ENCODE measurements at regions not wholly inside any gene's neighbourhood (a gene's known extent, or its start where the extent isn't known, plus 50 kb on each side); places are given as distances from the start of the nearest gene placed in this dataset.
"Not testable (repeated sequence)": the region's sequence is repeated elsewhere in the genome, so short reads cannot be mapped to it uniquely, and the experiment has no call there.

DNA sequence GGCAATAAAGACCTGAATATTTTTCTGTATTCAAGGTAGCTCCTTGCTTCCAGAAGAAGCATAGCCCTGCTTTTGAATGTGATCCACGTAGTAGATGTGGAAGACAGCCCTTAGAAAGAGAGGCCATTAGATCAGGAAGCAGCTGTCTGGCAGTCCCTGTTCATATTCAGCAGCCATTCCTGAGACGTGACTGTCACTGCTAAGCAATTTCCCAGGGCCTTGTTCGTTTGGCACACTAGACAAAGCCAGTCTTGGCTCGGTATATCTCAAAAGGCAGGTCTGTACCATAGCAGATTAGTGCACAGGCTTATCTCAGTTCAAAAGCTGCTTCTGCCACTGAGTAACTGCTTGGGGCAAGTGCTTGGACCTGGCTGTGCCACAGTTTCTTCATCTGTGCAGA, 287.8 kb upstream of the MCTP2 start:
- no peak overlapping the region for H3K4me3 ChIP-seq (ENCODE audit: low read length)
- no peak for TF ChIP-seq ZNF274 (IDR thresholded peaks at IDR 0.05; ENCODE audit: low read depth, low read length)

DNA sequence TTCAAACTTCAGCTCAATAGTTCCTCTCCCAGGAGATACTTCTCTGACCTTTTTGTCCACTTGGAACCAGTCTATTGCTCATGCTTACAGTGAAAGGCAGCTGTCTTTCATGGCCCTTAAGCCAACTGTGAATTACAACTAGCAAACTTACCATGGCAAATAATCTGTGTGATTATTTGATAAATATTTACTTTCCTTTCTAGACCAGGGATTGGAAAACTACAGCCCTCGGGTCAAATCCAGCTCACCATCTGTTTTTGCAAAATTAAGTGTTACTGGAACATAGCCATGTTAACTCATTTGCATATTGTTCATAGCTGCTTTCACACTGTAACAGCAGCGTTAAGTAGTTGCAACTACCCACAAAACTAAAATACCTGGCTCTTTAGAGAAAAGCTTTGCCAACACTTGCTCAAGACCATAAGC, 289.1 kb upstream of the MCTP2 start:
- no peak overlapping the region for H3K4me3 ChIP-seq (ENCODE audit: low read length)
- TF ChIP-seq ZNF274 (IDR thresholded peaks at IDR 0.05; ENCODE audit: low read depth, low read length): no peak

DNA sequence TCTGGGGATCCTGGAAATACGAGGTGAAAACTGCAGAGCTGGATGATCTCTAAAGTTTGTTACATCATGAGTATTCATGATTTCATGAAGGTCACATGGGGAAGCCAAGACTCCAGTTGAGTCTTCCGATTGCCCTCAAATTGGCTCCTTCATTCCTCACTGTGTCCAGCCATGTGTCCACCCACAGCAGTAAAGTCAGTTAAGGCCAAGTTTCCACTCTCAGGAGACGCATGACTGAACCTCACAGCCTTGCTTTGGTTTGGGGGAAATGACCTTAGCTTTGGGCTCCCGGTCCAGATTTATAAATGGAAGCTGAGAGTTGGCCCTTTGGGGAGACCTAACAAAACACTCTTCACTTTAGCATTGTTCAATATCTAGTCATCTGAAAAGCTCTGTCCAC, 289.7 kb upstream of the MCTP2 start:
- no peak for TF ChIP-seq ZNF274 (IDR thresholded peaks at IDR 0.05; ENCODE audit: low read depth, low read length)
- H3K4me3 ChIP-seq (ENCODE audit: low read length): no peak overlapping the region

DNA sequence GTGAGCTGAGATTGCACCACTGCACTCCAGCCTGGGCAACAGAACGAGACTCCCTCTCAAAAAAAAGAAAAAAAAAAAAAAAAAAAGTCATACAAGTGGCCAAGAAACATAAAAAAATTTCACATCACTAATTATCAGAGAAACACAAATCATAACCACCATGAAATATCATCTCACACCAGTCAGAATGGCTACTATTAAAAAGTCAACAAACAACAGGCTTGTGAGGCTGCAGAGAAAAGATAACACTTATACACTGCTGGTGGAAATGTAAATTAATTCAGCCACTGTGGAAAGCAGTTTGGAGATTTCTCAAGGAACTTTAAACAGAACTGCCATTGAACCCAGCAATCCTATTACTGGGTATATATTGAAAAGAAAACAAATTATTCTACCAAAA, 291.1 kb upstream of the MCTP2 start:
- H3K4me3 ChIP-seq (ENCODE audit: low read length): no peak overlapping the region
- no peak for TF ChIP-seq ZNF274 (IDR thresholded peaks at IDR 0.05; ENCODE audit: low read depth, low read length)

DNA sequence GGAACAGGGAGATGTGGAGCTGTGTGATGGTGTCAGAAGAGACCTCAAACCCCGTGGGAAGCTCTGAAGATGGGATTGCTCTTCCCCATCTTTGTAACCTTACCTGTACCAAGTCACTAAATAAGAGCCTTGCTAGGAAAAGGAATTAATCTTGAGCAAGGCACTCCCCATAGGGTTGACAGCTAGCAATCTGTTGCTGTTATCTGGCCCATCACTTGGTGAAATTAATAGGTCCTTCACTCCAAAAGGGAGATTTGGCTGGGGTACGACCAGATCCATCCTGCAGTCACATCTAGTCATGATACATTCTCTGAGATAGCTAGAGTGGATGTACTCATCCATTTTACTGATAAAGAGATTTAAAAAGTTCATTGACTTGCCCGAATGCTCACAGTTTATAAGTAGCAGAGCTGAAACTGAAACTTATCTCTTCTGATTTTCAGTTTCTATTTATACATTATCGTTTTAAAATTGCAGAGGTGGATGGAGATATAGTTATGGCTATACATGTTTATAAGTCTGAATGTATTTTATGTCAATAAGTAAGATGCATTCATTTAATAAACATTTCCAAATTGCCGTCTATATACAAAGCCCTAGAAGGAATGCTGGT, 299.1 kb upstream of the MCTP2 start:
- no peak for TF ChIP-seq ZNF274 (IDR thresholded peaks at IDR 0.05; ENCODE audit: low read depth, low read length)
- H3K4me3 ChIP-seq (ENCODE audit: low read length): peak overlapping the region; percentile 16; the same call in 1 of the 2 replicates

DNA sequence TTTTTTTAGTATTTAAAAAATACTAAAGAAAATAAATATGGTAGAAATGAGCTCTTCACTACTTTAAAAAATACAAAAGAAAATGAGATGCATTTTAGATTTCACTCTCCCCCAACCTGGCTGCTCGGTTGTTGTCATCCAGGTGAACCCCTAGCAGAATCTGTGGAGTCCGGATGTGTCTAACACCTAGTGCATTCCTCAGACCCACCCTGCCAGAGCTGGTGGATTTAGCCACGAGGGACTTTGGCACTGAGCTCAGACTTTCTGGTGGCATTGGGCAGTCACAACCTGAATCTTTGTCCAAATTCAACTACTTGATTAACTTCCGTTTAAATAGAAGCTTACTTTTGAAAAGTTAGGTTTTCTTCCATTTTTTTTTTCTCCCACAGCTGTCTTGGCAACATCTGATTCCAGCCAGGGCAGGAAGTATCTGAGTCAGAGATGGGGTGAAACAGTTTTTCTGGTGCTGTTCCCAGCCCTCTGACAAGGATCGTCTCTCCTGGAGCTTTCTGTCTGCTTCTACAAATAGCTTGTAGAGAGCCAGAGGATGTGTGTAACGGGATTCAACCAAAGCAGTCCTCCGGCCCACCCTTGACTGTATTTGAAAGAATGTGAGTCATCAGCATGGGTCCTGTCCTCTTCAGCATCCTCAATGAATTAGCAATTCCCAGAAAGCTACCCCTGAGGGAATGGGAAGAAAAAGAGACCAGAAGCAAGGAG, 301.8 kb upstream of the MCTP2 start:
- H3K4me3 ChIP-seq (ENCODE audit: low read length): no peak overlapping the region
- no peak for TF ChIP-seq ZNF274 (IDR thresholded peaks at IDR 0.05; ENCODE audit: low read depth, low read length)

DNA sequence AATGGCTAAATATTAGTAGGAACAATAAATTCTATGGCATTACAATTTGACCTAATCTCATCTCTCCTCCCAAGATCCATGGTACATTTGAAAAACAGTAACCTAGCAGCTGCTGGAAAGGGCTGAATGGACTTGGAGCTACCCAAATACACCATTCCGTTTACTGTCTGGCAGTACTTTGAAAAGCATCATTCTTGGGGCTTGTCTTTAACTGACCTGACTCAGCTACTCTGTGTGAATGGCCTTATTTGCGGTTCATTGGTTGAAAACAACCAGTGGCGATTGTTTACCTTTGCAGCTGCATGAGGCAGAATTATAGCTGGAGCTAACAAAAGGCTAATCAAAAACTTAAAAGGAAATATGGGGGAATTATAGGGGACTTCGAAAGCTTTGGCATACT, 311.2 kb upstream of the MCTP2 start:
- no peak overlapping the region for H3K4me3 ChIP-seq (ENCODE audit: low read length)
- TF ChIP-seq ZNF274 (IDR thresholded peaks at IDR 0.05; ENCODE audit: low read depth, low read length): no peak

DNA sequence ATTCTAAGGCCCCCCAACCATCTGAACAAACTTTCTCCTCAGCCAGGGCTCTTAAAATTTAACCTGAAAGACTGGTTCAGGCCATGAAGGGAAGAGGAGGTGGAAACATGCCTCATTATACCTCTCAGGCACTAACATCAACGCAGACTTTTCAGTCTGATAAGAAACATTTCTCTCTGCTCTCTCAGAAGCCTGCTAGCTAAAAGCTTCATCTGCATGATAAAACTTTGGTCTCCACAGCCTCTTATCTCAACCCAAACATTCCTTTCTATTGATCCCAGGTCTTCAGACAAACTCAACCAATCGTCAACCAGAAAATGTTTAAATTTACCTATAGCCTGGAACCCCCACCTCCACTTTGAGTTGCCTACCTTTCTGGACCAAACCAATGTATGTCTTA, 312.6 kb upstream of the MCTP2 start:
- H3K4me3 ChIP-seq (ENCODE audit: low read length): not testable (repeated sequence)

DNA sequence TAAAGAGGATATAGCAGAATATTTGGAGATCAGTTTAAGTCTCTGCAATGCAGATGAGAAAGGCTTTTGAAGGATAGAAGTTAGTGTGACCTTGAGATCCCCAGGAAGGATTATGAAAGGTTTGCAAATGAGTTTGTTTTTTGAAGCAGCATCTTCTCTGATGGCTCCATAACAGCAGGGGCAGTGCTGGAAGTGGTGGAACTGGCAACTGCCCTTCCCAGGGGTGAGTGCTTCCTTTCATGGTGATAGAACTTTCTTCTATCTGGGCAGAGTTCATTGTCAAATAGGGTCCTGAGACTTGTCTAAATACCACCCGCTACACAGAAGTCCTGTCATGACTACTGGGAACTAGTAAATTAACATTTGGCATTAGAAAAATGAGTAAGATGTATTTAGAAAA, 314.2 kb upstream of the MCTP2 start:
- no peak overlapping the region for H3K4me3 ChIP-seq (ENCODE audit: low read length)
- TF ChIP-seq ZNF274 (IDR thresholded peaks at IDR 0.05; ENCODE audit: low read depth, low read length): no peak

DNA sequence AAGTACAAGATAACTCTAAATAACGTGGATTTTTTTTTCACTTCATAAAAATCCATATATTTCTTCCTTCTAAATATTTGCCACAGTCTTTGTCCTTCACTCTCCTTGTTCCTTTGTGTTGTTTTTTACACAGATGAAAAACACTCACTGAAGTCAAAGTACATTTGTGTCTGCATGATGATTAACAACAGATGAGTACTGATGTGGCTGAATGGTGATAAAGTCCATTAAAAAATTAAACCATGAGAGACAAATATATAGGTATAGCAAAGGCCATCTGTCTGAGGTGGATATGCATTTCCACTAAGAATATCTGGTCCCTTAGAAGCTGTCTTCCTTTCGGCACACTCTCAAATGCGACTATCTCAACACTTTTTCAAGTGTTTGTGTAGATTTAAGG, 317.5 kb upstream of the MCTP2 start:
- no peak overlapping the region for H3K4me3 ChIP-seq (ENCODE audit: low read length)
- no peak for TF ChIP-seq ZNF274 (IDR thresholded peaks at IDR 0.05; ENCODE audit: low read depth, low read length)

DNA sequence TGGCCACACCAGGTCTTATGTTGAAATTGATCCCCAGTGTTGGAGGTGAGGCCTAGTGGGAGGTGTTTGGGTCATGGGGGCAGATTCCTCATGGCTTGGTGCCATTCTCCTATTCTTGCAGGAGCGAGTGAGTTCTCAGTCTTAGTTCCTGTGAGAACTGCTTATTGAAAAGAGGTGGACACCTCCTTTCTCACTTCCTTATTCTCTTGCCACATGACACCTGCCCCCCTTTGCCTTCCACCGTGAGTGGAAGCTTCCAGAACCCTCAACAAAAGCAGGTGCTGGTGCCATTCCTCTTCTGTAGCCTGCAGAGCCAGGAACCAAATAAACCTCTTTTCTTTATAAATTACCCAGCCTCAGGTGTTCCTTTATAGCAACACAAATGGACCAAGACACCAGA, 318.1 kb upstream of the MCTP2 start:
- no peak overlapping the region for H3K4me3 ChIP-seq (ENCODE audit: low read length)
- TF ChIP-seq ZNF274 (IDR thresholded peaks at IDR 0.05; ENCODE audit: low read depth, low read length): no peak

DNA sequence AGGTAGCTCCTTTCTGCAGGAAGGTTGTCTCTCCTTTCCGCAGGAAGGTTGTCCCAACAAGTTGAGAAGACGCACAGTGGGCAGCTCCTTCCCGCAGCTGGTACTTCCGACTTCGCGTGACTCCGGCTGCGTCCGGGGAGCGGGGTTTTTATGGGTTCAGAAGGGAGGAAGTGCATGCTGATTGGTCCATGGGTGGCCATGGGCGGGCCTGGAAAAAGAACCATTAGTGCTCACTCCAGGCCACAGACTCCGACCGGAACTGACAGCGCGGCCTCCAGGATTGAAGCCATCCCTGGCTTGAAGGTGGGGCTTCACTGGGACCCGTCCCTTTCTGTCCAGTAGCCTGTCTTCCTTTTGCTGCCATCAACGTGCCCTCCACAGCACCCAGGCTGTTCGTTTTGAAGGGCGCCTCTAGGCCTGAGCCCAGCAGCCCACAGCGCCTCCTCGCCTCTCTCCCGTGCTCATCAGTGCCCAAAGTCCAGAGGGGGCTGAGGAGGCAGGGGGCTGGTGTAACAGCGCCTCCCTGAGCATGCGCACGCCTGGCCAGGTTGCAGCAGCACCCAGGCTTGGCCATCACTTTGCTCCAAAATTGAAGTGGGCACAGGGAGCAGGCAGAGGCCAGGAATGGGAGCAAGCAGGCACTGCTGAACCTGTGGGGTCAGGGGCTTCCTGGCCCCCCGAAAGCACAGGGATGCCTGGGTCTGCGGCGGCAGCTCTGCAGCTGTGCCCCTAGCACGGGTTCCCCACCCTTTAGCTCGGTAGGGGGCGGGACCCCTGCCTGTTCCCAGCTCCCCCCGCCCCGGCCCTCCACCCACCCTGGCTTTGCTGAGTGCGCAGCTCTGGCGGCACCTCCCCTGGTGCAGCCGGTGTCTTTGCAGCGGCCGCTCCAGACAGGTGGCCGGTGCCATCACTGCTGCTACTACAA, 330.6 kb upstream of the MCTP2 start:
- H3K4me3 ChIP-seq (ENCODE audit: low read length): no peak overlapping the region
- TF ChIP-seq ZNF274 (IDR thresholded peaks at IDR 0.05; ENCODE audit: low read depth, low read length): no peak

DNA sequence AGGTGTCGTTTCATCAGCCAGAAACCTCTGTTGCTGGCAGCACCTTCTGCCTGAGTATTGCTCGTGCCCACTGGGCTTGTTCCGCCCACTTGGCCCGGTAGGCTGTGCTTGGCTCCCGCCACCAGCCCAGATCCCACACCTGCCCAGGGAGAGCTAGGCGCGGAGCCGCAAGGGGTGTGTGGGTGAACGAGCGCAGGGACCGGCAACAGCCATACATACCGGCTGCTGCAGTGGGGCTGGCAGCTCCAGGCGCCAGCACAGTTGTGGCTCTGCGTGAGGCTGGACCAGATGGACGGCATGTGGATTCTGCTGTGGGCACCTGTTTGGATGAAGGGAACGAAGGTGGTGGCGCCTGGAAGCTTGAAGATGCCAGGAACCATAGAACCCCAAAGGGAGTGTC, 331.5 kb upstream of the MCTP2 start:
- TF ChIP-seq ZNF274 (IDR thresholded peaks at IDR 0.05; ENCODE audit: low read depth, low read length): no peak
- no peak overlapping the region for H3K4me3 ChIP-seq (ENCODE audit: low read length)

DNA sequence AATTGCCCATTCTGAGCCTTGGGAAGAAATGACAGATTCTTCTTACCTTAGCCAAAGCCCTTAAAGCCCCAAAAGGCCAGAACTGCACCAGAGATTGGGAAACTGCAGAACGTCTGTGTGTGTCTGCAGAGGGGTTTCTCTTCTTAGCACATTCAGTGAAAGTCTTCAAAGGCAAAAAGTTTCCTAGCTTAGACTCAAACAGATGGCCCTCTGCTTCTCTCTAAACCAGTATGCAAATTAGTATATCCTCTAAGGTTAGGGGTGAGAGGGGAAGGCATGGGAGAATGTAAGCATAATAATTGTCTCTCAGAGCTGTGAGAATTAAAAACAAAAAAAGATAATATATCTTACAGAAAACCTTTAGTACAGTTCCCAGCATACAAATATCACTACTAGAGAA, 334.0 kb upstream of the MCTP2 start:
- H3K4me3 ChIP-seq (ENCODE audit: low read length): no peak overlapping the region
- TF ChIP-seq ZNF274 (IDR thresholded peaks at IDR 0.05; ENCODE audit: low read depth, low read length): no peak

All from GM08714 (cell line).